H1 (cell line): ENCODE measurements at regions not wholly inside any gene's neighbourhood (a gene's known extent, or its start where the extent isn't known, plus 50 kb on each side); places are given as distances from the start of the nearest gene placed in this dataset.

ENCODE experiments used
- CTCF ChIA-PET: fragments of 300-600 bp; sonication (Branson Sonifier 250); formaldehyde crosslinking; loops from one replicate; lab custom pipeline; 2021; ENCODE audit not compliant: partially characterized antibody; lab: Charles Lee
- POLR2A ChIA-PET: fragments of 300-600 bp; sonication (Branson Sonifier 250); formaldehyde crosslinking; loops from one replicate; lab custom pipeline; 2021; ENCODE audit warnings: inconsistent platforms; ENCODE audit not compliant: partially characterized antibody; lab: Charles Lee
- DNase-seq, 2 experiments: peaks; one replicate each; pipeline versions ENCODE4 v3.0.0 to v3.0.0-alpha.2; 2010 to 2022; ENCODE audit warnings: low spot score in 2 of 2, low read depth in 1 of 2, mixed read lengths in 1 of 2
- FAIRE-seq: peaks from 2 replicates; lab custom pipeline; 2011; peaks lifted over from hg19 to GRCh38; lab: Jason Lieb, UNC
- H2AFZ ChIP-seq: 2 replicates; pipeline ENCODE4 v1.8.1; 2012; ENCODE audit warnings: low read length, inconsistent platforms
- H2AK5ac ChIP-seq: 2 replicates; pipeline ENCODE4 v1.6.1; 2013; ENCODE audit warnings: low read depth, low read length
- H2BK120ac ChIP-seq: replicated peaks from 2 replicates; pipeline ENCODE3; 2013; ENCODE audit warnings: low read depth, low read length, inconsistent platforms
- H2BK12ac ChIP-seq: 2 replicates; pipeline ENCODE4 v1.6.1; 2013; ENCODE audit warnings: low read depth, low read length
- H2BK15ac ChIP-seq: 2 replicates; pipeline ENCODE4 v1.6.1; 2013; ENCODE audit warnings: low read length
- H2BK20ac ChIP-seq: 2 replicates; pipeline ENCODE4 v1.6.1; 2013; ENCODE audit warnings: low read length
- H2BK5ac ChIP-seq: 2 replicates; pipeline ENCODE4 v1.6.1; 2013; ENCODE audit warnings: low read depth, low read length
- H3K14ac ChIP-seq: 2 replicates; pipeline ENCODE4 v1.6.1; 2013; ENCODE audit warnings: inconsistent platforms; ENCODE audit not compliant: insufficient read length
- H3K18ac ChIP-seq: 2 replicates; pipeline ENCODE4 v1.6.1; 2013; ENCODE audit warnings: low read length; ENCODE audit errors: extremely low read depth
- H3K23ac ChIP-seq: 2 replicates; pipeline ENCODE4 v1.6.1; 2013; ENCODE audit warnings: inconsistent platforms; ENCODE audit not compliant: insufficient read length
- H3K23me2 ChIP-seq: 2 replicates; pipeline ENCODE4 v1.6.1; 2013; ENCODE audit warnings: low read depth, low read length
- H3K27ac ChIP-seq: 2 replicates; pipeline ENCODE4 v1.6.1; 2011; ENCODE audit warnings: low read depth, low read length, inconsistent platforms
- H3K27me3 ChIP-seq, 4 experiments: replicated peaks in 1 of 4; 1 replicate in 1 of 4; 2 replicates in 3 of 4; pipeline versions ENCODE4 v1.6.1 to v1.8.1; 2011 to 2013; ENCODE audit warnings: low read length in 3 of 4, mild to moderate bottlenecking in 3 of 4, inconsistent platforms in 2 of 4, mixed read lengths in 2 of 4, moderate library complexity in 1 of 4; ENCODE audit not compliant: control insufficient read depth in 3 of 4, insufficient read depth in 3 of 4; ENCODE audit errors: extremely low read depth in 1 of 4
- H3K36me3 ChIP-seq, 4 experiments: 2 replicates each; pipeline versions ENCODE4 v1.6.1 to v1.8.1; 2011 to 2013; ENCODE audit warnings: mild to moderate bottlenecking in 4 of 4, low read length in 3 of 4, moderate library complexity in 2 of 4, control low read depth in 1 of 4, inconsistent platforms in 1 of 4; ENCODE audit not compliant: insufficient read depth in 4 of 4, control insufficient read depth in 2 of 4
- H3K4ac ChIP-seq: replicated peaks from 2 replicates; pipeline ENCODE3; 2013; ENCODE audit warnings: low read length, low read depth, mixed read lengths, inconsistent platforms; ENCODE audit not compliant: insufficient read length
- H3K4me1 ChIP-seq, 4 experiments: replicated peaks in 1 of 4; 1 replicate in 1 of 4; 2 replicates in 3 of 4; pipeline versions ENCODE4 v1.6.1 to v1.8.1; 2011 to 2013; ENCODE audit warnings: low read length in 3 of 4, inconsistent platforms in 2 of 4, mixed read lengths in 1 of 4; ENCODE audit not compliant: insufficient read depth in 4 of 4, control insufficient read depth in 3 of 4
- H3K4me2 ChIP-seq, 2 experiments: 2 replicates each; pipeline versions ENCODE4 v1.6.1 to v1.8.1; 2011 to 2013; ENCODE audit warnings: low read depth in 2 of 2, low read length in 2 of 2, control low read depth in 1 of 2, inconsistent platforms in 1 of 2, mild to moderate bottlenecking in 1 of 2; ENCODE audit not compliant: insufficient read depth in 1 of 2
- H3K4me3 ChIP-seq, 4 experiments: fragments of 200-600, 300-600 bp in 1 of 4; sonication (generic), shearing (Covaris generic), sonication (Bioruptor Twin) in 1 of 4; 2 replicates each; pipeline versions ENCODE4 v1.5.1 to v1.8.1; 2011 to 2016; ENCODE audit warnings: low read length in 4 of 4, low read depth in 3 of 4, control low read depth in 2 of 4, inconsistent platforms in 2 of 4, mild to moderate bottlenecking in 2 of 4, mixed read lengths in 1 of 4, moderate library complexity in 1 of 4; ENCODE audit not compliant: insufficient read depth in 2 of 4; ENCODE audit errors: extremely low read depth in 1 of 4
- H3K56ac ChIP-seq: replicated peaks from 2 replicates; pipeline ENCODE3; 2013; ENCODE audit warnings: low read depth, mild to moderate bottlenecking, mixed read lengths, low read length, inconsistent platforms; ENCODE audit not compliant: insufficient read length
- H3K79me1 ChIP-seq: 2 replicates; pipeline ENCODE4 v1.6.1; 2013; ENCODE audit warnings: low read depth, low read length, control low read depth
- H3K79me2 ChIP-seq, 2 experiments: 2 replicates each; pipeline versions ENCODE4 v1.6.1 to v1.8.1; 2012 to 2013; ENCODE audit warnings: low read length in 2 of 2, mild to moderate bottlenecking in 2 of 2, inconsistent platforms in 1 of 2; ENCODE audit not compliant: insufficient read depth in 2 of 2, control insufficient read depth in 1 of 2
- H3K9ac ChIP-seq, 4 experiments: replicated peaks in 1 of 4; 1 replicate in 1 of 4; 2 replicates in 3 of 4; pipeline versions ENCODE4 v1.6.1 to v1.8.1; 2011 to 2013; ENCODE audit warnings: low read depth in 3 of 4, low read length in 3 of 4, control low read depth in 2 of 4, mild to moderate bottlenecking in 2 of 4, moderate library complexity in 2 of 4, inconsistent platforms in 1 of 4; ENCODE audit errors: extremely low read depth in 1 of 4
- H3K9me3 ChIP-seq, 2 experiments: 2 replicates each; pipeline versions ENCODE4 v1.6.1 to v1.8.1; 2012 to 2013; ENCODE audit warnings: mild to moderate bottlenecking in 2 of 2, moderate library complexity in 2 of 2, control low read depth in 1 of 2, inconsistent platforms in 1 of 2, low read depth in 1 of 2, low read length in 1 of 2, mixed read lengths in 1 of 2; ENCODE audit not compliant: insufficient read depth in 2 of 2
- H4K20me1 ChIP-seq, 2 experiments: replicated peaks in 1 of 2; 2 replicates each; pipeline versions ENCODE3 to v1.8.1; 2011 to 2013; ENCODE audit warnings: inconsistent platforms in 2 of 2, low read length in 2 of 2, mild to moderate bottlenecking in 1 of 2; ENCODE audit not compliant: insufficient read depth in 2 of 2, control insufficient read depth in 1 of 2
- H4K5ac ChIP-seq: 2 replicates; pipeline ENCODE4 v1.6.1; 2013; ENCODE audit warnings: low read length, low read depth, mixed read lengths, inconsistent platforms; ENCODE audit not compliant: insufficient read length
- H4K8ac ChIP-seq: 2 replicates; pipeline ENCODE4 v1.8.0; 2013; ENCODE audit warnings: mild to moderate bottlenecking, moderate library complexity, low read length, inconsistent platforms; ENCODE audit not compliant: insufficient read depth; ENCODE audit errors: extremely low read depth
- H4K91ac ChIP-seq: replicated peaks from 2 replicates; pipeline ENCODE3; 2013; ENCODE audit warnings: low read length, mixed read lengths, inconsistent platforms; ENCODE audit not compliant: insufficient read length
- ASH2L ChIP-seq: fragments of 200-600, 300-600 bp; sonication (generic); IDR thresholded peaks from one replicate; pipeline ENCODE4 v1.7.1; 2017; ENCODE audit warnings: low read length
- CBX5 ChIP-seq: fragments of 300-800, 300-1000 bp; sonication (generic); IDR thresholded peaks from 2 replicates; pipeline ENCODE4 v1.7.1; 2016; ENCODE audit warnings: antibody characterized with exemption, low read length, low read depth
- CBX8 ChIP-seq: fragments of 300-800, 300-1000 bp; sonication (generic); IDR thresholded peaks from 2 replicates; pipeline ENCODE4 v1.7.1; 2016; ENCODE audit warnings: low read depth, low read length, borderline replicate concordance
- CHD1 ChIP-seq: IDR thresholded peaks from 2 replicates; pipeline ENCODE4 v1.6.1; 2012; ENCODE audit warnings: low read depth, low read length, improper control_type of control experiment
- CTBP2 ChIP-seq: IDR thresholded peaks from 2 replicates; pipeline ENCODE4 v1.7.0; 2011; ENCODE audit warnings: borderline replicate concordance, mild to moderate bottlenecking, moderate library complexity, mixed read lengths, low read length; ENCODE audit not compliant: insufficient read depth, insufficient read length
- JUN ChIP-seq: IDR thresholded peaks from 2 replicates; pipeline ENCODE4 v1.6.1; 2011; ENCODE audit warnings: low read depth, mild to moderate bottlenecking, improper control_type of control experiment, low read length
- JUND ChIP-seq: IDR thresholded peaks from 2 replicates; pipeline ENCODE4 v1.6.1; 2011; ENCODE audit warnings: mild to moderate bottlenecking, improper control_type of control experiment, low read length
- PHF8 ChIP-seq: fragments of 200-600 bp; sonication (generic); conservative IDR thresholded peaks from 2 replicates; pipeline ENCODE4 v1.7.1; 2012; ENCODE audit warnings: low read depth, mild to moderate bottlenecking, inconsistent platforms, low read length, moderate library complexity
- POLR2A ChIP-seq, 2 experiments: IDR thresholded peaks; 1 replicate in 1 of 2; 2 replicates in 1 of 2; pipeline ENCODE4 v1.6.1; 2011; ENCODE audit warnings: low read depth in 2 of 2, low read length in 2 of 2, mild to moderate bottlenecking in 2 of 2; ENCODE audit errors: control extremely low read depth in 1 of 2
- POU5F1 ChIP-seq: IDR thresholded peaks from 2 replicates; pipeline ENCODE4 v1.6.1; 2011; ENCODE audit warnings: low read depth, mild to moderate bottlenecking, low read length, moderate library complexity
- RFX5 ChIP-seq: IDR thresholded peaks from 2 replicates; pipeline ENCODE4 v1.6.1; 2011; ENCODE audit warnings: low read depth, low read length, improper control_type of control experiment, borderline replicate concordance
- SIX5 ChIP-seq: IDR thresholded peaks from 2 replicates; pipeline ENCODE4 v1.6.1; 2011; ENCODE audit warnings: mild to moderate bottlenecking, low read depth, low read length
- SP2 ChIP-seq: IDR thresholded peaks from 2 replicates; pipeline ENCODE4 v1.6.1; 2012; ENCODE audit warnings: mild to moderate bottlenecking, low read length, inconsistent platforms
- TAF1 ChIP-seq: IDR thresholded peaks from 2 replicates; pipeline ENCODE4 v1.6.1; 2011; ENCODE audit warnings: mild to moderate bottlenecking, low read depth, low read length
- TBP ChIP-seq: IDR thresholded peaks from 2 replicates; pipeline ENCODE4 v1.6.1; 2011; ENCODE audit warnings: low read depth, low read length, improper control_type of control experiment
- WGBS, 2 experiments: shearing (Covaris generic) in 1 of 2; methylation state at CpG; one replicate each; pipeline versions ENCODE4 v1.1.6 to v1.1.7; 2013 to 2015; ENCODE audit warnings: low lambda C conversion rate in 2 of 2, mixed read lengths in 2 of 2, inconsistent platforms in 1 of 2, low coverage in 1 of 2, missing lambda C conversion rate in 1 of 2; ENCODE audit not compliant: insufficient replicate concordance in 2 of 2, insufficient coverage in 1 of 2, insufficient read length in 1 of 2; ENCODE audit errors: extremely low coverage in 1 of 2, missing lambda C conversion rate in 1 of 2; 5-methylcytosine and 5-hydroxymethylcytosine counted together
- TF ChIP-seq, protein P1 (sequence below): IDR thresholded peaks from 2 replicates; pipeline ENCODE4 v1.6.1; 2011; ENCODE audit warnings: low read depth, mild to moderate bottlenecking, low read length; ENCODE audit not compliant: insufficient read depth

DNA sequence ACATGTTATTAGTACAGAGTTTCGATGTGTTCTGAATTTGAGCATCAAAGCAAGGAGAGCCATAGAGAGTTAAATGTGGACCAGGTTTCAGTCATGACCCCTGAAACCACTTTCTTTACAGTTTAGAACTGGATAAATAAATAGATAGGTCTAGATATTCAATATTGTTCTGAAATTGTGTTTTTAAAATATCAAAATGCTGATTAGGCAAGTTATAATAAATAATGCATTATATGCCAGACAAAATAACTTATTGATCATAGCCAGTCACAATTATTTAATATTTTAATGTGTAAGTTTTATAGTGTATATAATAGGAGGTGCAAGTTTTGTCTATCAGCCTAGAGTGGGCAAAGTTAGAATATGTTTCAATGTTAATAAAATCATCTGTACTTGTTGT is 569.5 kb downstream of the METTL15 start:
- no peak overlapping the region for H3K4me2 ChIP-seq
- no peak overlapping the region for H4K8ac ChIP-seq
- H3K23ac ChIP-seq = no peak overlapping the region
- no peaks in the 10 kb centered on the region for H3K36me3 ChIP-seq
- no peak overlapping the region for H2BK15ac ChIP-seq
- H4K5ac ChIP-seq = no peak overlapping the region
- H3K9ac ChIP-seq = no peak overlapping the region
- WGBS, 2 experiments = 89% methylated on average over 1 of the region's 1 CpG; no CpG with 5 or more reads in 1 of the 2 experiments
- no peaks in the 10 kb centered on the region for H3K27me3 ChIP-seq
- no peak overlapping the region for H2AFZ ChIP-seq
- H3K4me3 ChIP-seq = no peak overlapping the region
- H3K4ac ChIP-seq = no peak overlapping the region
- no peaks in the 10 kb centered on the region for H3K79me1 ChIP-seq
- ChIA-PET CTCF (interaction anchor here (0.5 to 3.2 kb wide), 5 partner anchors 9 to 343 kb away, joined by 3 to 13 read pairs (median 3); no protein-coding TSS in a partner anchor), POLR2A (no interaction called here)
- no peak overlapping the region for H3K18ac ChIP-seq
- H3K56ac ChIP-seq = no peak overlapping the region
- H3K79me2 ChIP-seq = no peaks in the 10 kb centered on the region
- H3K9me3 ChIP-seq = no peaks in the 10 kb centered on the region
- H4K20me1 ChIP-seq = no peaks in the 10 kb centered on the region
- no peaks in the 10 kb centered on the region for H3K4me1 ChIP-seq
- no peak overlapping the region for H3K14ac ChIP-seq
- no peak overlapping the region for H2BK5ac ChIP-seq
- DNase-seq (no peak), FAIRE-seq (no peak)
- H3K23me2 ChIP-seq = no peaks in the 10 kb centered on the region
- no peak overlapping the region for H2AK5ac ChIP-seq
- no peak overlapping the region for H2BK20ac ChIP-seq
- H2BK120ac ChIP-seq = no peak overlapping the region
- no peak overlapping the region for H2BK12ac ChIP-seq
- no peak overlapping the region for H3K27ac ChIP-seq
- no peak overlapping the region for H4K91ac ChIP-seq
- no peak for TF ChIP-seq TBP
- TF ChIP-seq CBX5 = no peak
- no peak for TF ChIP-seq ASH2L
- no peak for TF ChIP-seq JUN
- no peak for TF ChIP-seq SIX5
- TF ChIP-seq, protein P1, sequence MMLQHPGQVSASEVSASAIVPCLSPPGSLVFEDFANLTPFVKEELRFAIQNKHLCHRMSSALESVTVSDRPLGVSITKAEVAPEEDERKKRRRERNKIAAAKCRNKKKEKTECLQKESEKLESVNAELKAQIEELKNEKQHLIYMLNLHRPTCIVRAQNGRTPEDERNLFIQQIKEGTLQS = no peak
- TF ChIP-seq JUND = no peak
- no peak for TF ChIP-seq RFX5
- no peak for TF ChIP-seq TAF1
- no peak for TF ChIP-seq CTBP2
- TF ChIP-seq CBX8 = no peak
- TF ChIP-seq POLR2A (IDR thresholded peaks at IDR 0.05; ENCODE audit: control extremely low read depth in 1 of 2, low read depth in 2 of 2, low read length in 2 of 2) = no peak
- no peak for TF ChIP-seq POU5F1
- TF ChIP-seq PHF8 = no peak
- TF ChIP-seq CHD1 = no peak
- no peak for TF ChIP-seq SP2
